Osteocyte (in vitro differentiated cells): ENCODE measurements at regions not wholly inside any gene's neighbourhood (a gene's known extent, or its start where the extent isn't known, plus 50 kb on each side); places are given as distances from the start of the nearest gene placed in this dataset.

ENCODE experiments used
- DNase-seq: peaks from one replicate; pipeline ENCODE4 v3.0.0; 2021; ENCODE audit warnings: mixed read lengths; ENCODE audit not compliant: unreplicated experiment; ENCODE audit errors: extremely low spot score
- H3K27ac Mint-ChIP-seq: one replicate; pipeline ENCODE4 v1.8.0; 2021; ENCODE audit warnings: mild to moderate bottlenecking, mixed read lengths; ENCODE audit not compliant: unreplicated experiment
- H3K27me3 Mint-ChIP-seq: one replicate; pipeline ENCODE4 v1.8.0; 2021; ENCODE audit warnings: mixed read lengths; ENCODE audit not compliant: unreplicated experiment
- H3K36me3 Mint-ChIP-seq: one replicate; pipeline ENCODE4 v1.8.0; 2021; ENCODE audit warnings: mixed read lengths; ENCODE audit not compliant: unreplicated experiment
- H3K4me1 Mint-ChIP-seq: one replicate; pipeline ENCODE4 v1.8.0; 2021; ENCODE audit warnings: mixed read lengths; ENCODE audit not compliant: unreplicated experiment
- H3K4me3 Mint-ChIP-seq: one replicate; pipeline ENCODE4 v1.8.0; 2021; ENCODE audit warnings: mild to moderate bottlenecking, moderate library complexity, mixed read lengths; ENCODE audit not compliant: unreplicated experiment
- H3K9me3 Mint-ChIP-seq: one replicate; pipeline ENCODE4 v1.8.0; 2021; ENCODE audit warnings: mixed read lengths; ENCODE audit not compliant: unreplicated experiment
- TF ChIP-seq, protein P1 (sequence below): fragments of 200-600 bp; sonication (generic); IDR thresholded peaks from 2 replicates; pipeline ENCODE4 v1.5.0; 2021; ENCODE audit warnings: antibody characterized with exemption, mild to moderate bottlenecking, moderate library complexity

DNA sequence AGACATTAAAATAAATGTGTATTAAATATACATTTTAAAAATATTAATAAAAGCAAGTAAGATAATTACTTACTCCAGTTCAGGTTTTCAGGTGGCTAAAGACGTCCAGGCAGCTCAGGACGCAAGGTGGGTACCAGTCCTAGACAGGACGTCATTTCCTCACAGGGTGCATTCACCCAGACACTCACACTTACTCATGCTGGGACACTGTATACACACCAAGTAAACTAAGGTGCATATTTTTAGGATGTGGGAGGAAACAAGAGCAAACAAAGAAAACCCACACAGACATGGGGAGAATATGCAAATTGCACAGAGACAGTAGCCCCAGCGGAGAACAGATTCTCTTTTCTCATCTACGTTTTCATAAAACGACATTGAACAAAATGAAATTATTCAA, 457.9 kb downstream of the BRINP3 start:
- no peak overlapping the region for H3K27ac Mint-ChIP-seq
- TF ChIP-seq, protein P1, sequence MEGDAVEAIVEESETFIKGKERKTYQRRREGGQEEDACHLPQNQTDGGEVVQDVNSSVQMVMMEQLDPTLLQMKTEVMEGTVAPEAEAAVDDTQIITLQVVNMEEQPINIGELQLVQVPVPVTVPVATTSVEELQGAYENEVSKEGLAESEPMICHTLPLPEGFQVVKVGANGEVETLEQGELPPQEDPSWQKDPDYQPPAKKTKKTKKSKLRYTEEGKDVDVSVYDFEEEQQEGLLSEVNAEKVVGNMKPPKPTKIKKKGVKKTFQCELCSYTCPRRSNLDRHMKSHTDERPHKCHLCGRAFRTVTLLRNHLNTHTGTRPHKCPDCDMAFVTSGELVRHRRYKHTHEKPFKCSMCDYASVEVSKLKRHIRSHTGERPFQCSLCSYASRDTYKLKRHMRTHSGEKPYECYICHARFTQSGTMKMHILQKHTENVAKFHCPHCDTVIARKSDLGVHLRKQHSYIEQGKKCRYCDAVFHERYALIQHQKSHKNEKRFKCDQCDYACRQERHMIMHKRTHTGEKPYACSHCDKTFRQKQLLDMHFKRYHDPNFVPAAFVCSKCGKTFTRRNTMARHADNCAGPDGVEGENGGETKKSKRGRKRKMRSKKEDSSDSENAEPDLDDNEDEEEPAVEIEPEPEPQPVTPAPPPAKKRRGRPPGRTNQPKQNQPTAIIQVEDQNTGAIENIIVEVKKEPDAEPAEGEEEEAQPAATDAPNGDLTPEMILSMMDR = no peak
- H3K9me3 Mint-ChIP-seq = peaks cover 6% of the 10 kb centered on the region
- no peak for DNase-seq
- peaks cover 5% of the 10 kb centered on the region for H3K4me1 Mint-ChIP-seq
- no peaks in the 10 kb centered on the region for H3K27me3 Mint-ChIP-seq
- no peaks in the 10 kb centered on the region for H3K36me3 Mint-ChIP-seq
- no peak overlapping the region for H3K4me3 Mint-ChIP-seq

DNA sequence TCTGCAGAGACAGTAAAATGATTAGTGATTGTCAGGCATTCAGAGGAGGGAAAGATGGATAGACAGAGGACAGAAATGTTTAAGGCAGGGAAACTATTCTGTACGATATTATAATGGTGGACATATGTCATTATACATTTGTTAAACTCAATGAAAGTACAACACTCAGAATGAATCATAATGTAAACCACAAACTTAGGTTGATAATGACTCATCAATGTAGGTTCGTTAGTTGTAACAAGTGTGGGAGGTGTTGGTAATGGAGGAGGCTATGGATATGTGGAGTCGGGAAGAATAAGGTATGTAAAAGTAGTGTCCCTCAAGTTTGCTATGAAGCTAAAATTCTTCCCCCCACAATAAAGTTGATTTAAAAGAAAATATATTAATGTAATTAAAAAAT, 455.0 kb downstream of the BRINP3 start:
- Mint-ChIP-seq H3K27me3 (no peaks in the 10 kb centered on the region), H3K4me3 (no peak overlapping the region), H3K27ac (no peak overlapping the region), H3K9me3 (peaks cover 6% of the 10 kb centered on the region), H3K36me3 (no peaks in the 10 kb centered on the region), H3K4me1 (peaks cover 5% of the 10 kb centered on the region)
- TF ChIP-seq, protein P1 = no peak
- DNase-seq = no peak

DNA sequence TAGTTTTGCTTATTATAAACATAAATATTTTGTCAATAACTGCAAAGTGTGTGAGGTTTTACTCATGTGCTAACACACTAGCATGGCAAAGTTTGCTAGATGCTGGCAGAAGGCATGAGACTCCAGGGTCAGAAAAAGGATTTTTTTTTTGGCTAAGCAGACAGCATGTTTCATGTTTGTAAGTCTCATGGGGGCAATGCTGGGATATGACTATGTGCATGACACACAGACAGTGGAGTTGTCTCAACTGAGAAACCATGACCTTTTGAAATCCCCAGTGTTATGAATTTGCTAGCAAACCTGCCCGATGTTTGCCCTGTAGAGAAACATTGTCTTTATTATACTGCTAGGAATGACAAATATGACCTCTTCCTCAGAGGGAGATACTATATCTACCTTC, 448.2 kb downstream of the BRINP3 start:
- H3K27me3 Mint-ChIP-seq = no peaks in the 10 kb centered on the region
- no peak overlapping the region for H3K4me3 Mint-ChIP-seq
- H3K4me1 Mint-ChIP-seq = peaks cover 1% of the 10 kb centered on the region
- no peak overlapping the region for H3K27ac Mint-ChIP-seq
- DNase-seq = no peak
- TF ChIP-seq, protein P1 = no peak
- H3K9me3 Mint-ChIP-seq = no peaks in the 10 kb centered on the region
- H3K36me3 Mint-ChIP-seq = no peaks in the 10 kb centered on the region

DNA sequence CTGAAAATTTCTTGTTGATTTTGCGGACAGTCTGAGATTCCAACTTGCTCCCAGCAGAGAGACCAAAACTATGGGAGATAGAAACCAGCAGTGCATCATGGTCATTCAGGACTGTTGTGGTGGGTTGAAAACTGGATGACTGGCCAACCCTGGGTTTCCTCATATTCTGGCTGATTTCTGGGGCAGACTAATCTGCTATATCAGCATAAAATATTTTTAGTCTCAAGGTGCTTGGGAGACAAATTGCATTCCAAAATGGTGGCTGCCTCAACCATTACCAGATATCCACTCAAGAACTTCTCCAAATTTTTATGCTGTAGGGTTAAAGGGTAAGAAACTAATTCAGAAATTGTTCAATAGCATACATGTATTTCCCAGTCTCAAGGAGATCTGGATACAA, 434.0 kb downstream of the BRINP3 start:
- no peak for DNase-seq
- Mint-ChIP-seq H3K9me3 (peaks cover 32% of the 10 kb centered on the region), H3K4me1 (peaks cover 7% of the 10 kb centered on the region), H3K27me3 (no peaks in the 10 kb centered on the region), H3K36me3 (peaks cover 21% of the 10 kb centered on the region), H3K27ac (no peak overlapping the region), H3K4me3 (no peak overlapping the region)
- TF ChIP-seq, protein P1 = no peak

DNA sequence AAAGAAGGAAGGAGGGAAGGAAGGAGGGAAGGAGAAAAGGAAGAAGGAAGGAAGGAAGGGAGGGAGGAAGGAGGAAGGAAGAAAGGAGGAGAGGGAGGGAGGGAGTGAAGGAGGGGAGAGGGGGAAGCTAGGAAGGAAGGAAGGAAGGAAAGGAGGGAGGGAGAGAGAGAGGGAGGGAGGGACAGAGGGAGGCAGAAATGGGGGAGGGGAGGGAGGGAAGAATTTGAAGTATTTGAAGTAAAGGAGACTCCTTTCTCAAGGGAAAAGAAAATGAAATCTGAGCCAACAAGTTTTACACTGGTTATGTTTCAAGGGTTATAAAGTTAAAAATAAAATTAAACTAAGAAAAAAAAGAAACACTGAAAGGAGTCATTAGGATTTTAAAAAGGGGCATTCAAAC, 431.4 kb downstream of the BRINP3 start:
- no peak for DNase-seq
- H3K4me1 Mint-ChIP-seq = peaks cover 13% of the 10 kb centered on the region

More for the DNA sequence above, 431.4 kb downstream of the BRINP3 start:
- peaks cover 24% of the 10 kb centered on the region for H3K36me3 Mint-ChIP-seq
- H3K9me3 Mint-ChIP-seq = peaks cover 31% of the 10 kb centered on the region
- TF ChIP-seq, protein P1 = no peak
- H3K4me3 Mint-ChIP-seq = no peak overlapping the region
- no peak overlapping the region for H3K27ac Mint-ChIP-seq
- H3K27me3 Mint-ChIP-seq = no peaks in the 10 kb centered on the region
